ENCODE measurements at regions not wholly inside any gene's neighbourhood (a gene's known extent, or its start where the extent isn't known, plus 50 kb on each side); places are given as distances from the start of the nearest gene placed in this dataset.

DNA sequence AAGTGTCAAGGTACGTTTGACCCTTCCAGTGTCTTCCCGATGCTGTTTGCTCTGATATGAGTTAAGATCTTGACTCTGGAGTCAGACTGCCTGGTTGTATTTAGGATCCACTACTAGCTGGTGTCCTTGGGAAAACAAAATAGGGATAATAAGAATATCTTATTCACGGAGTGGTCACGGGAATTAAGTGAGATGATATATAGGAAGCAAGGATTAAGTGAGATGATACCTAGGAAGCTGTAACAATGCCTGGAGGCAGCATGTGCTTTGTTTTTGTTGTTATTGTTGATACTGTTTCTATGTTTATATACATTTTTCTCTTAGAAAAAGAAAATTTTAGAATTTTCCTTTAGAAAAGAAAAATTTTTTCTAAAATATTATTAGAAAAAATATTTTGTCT lies 87.0 kb downstream of the LYZL1 start:
- Histone ChIP-seq H3K9me3 (no peaks in the 10 kb centered on the region), H3K4me2 (no peak overlapping the region), H3K4me3 (no peak overlapping the region), H3K27ac (no peak overlapping the region), H3K4me1 (no peaks in the 10 kb centered on the region)
- 71% methylated on average over 4 of the region's 4 CpGs for WGBS (ENCODE audit: missing lambda C conversion rate)
- DNase-seq (ENCODE audit: low read depth in 1 of 2, low spot score in 1 of 2) (no peak), FAIRE-seq (no peak), ATAC-seq (no peak)
- no peak for TF ChIP-seq HOXA7 (CRISPR knock-in tag; IDR thresholded peaks at IDR 0.05)
- TF ChIP-seq, protein P1, sequence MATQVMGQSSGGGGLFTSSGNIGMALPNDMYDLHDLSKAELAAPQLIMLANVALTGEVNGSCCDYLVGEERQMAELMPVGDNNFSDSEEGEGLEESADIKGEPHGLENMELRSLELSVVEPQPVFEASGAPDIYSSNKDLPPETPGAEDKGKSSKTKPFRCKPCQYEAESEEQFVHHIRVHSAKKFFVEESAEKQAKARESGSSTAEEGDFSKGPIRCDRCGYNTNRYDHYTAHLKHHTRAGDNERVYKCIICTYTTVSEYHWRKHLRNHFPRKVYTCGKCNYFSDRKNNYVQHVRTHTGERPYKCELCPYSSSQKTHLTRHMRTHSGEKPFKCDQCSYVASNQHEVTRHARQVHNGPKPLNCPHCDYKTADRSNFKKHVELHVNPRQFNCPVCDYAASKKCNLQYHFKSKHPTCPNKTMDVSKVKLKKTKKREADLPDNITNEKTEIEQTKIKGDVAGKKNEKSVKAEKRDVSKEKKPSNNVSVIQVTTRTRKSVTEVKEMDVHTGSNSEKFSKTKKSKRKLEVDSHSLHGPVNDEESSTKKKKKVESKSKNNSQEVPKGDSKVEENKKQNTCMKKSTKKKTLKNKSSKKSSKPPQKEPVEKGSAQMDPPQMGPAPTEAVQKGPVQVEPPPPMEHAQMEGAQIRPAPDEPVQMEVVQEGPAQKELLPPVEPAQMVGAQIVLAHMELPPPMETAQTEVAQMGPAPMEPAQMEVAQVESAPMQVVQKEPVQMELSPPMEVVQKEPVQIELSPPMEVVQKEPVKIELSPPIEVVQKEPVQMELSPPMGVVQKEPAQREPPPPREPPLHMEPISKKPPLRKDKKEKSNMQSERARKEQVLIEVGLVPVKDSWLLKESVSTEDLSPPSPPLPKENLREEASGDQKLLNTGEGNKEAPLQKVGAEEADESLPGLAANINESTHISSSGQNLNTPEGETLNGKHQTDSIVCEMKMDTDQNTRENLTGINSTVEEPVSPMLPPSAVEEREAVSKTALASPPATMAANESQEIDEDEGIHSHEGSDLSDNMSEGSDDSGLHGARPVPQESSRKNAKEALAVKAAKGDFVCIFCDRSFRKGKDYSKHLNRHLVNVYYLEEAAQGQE (IDR thresholded peaks at IDR 0.05), result no peak
- no peak for TF ChIP-seq TFCP2L1 (CRISPR knock-in tag; IDR thresholded peaks at IDR 0.05)
- no peak for TF ChIP-seq EP300 (IDR thresholded peaks at IDR 0.05)
- TF ChIP-seq HOXB5 (CRISPR knock-in tag; IDR thresholded peaks at IDR 0.05), result no peak
- no peak for TF ChIP-seq ZC3H11A (IDR thresholded peaks at IDR 0.05)
- TF ChIP-seq ESRRA (IDR thresholded peaks at IDR 0.05; ENCODE audit: borderline replicate concordance, low read length), result no peak
- no peak for TF ChIP-seq E2F6 (IDR thresholded peaks at IDR 0.05; ENCODE audit: borderline replicate concordance, low read depth)
- no peak for TF ChIP-seq NPAS2 (CRISPR knock-in tag; IDR thresholded peaks at IDR 0.05; ENCODE audit: borderline replicate concordance)
- no peak for TF ChIP-seq KDM1A (IDR thresholded peaks at IDR 0.05; ENCODE audit: low read depth)
- POLR2A ChIA-PET, result no interaction called here
- CTCF ChIA-PET, result interaction anchor here (0.6 to 3.7 kb wide), 3 partner anchors 10 to 408 kb away, joined by 3 to 23 read pairs (median 13); no protein-coding TSS in a partner anchor

DNA sequence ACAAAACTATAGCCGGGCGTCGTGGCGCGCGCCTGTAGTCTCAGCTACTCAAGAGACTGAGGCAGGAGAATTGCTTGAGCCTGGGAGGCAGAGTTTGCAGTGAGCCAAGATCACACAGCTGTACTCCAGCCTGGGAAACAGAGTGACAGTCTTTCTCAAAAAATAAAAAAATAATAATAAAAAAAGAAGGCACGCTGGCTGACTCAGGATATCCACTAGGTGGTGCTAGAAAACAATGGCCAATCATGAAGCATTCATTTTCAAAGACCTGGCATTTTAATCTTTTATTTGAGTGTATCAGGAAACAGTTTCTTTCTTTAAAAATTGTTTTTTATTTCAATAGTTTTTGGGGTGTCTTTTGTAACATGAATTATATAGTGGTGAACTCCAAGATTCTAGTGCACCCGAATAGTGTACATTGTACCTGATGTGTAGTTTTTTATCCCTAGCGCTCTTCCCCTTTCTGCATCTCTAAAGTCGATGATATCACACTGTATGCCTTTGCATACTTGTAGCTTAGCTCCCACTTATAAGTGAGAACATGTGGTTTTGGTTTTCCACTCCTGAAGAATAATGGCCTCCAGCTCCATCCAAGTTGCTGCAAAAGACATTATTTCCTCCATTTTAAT lies 88.6 kb downstream of the LYZL1 start:
- Histone ChIP-seq H3K4me3 (no peak overlapping the region), H3K4me1 (no peaks in the 10 kb centered on the region), H3K27ac (no peak overlapping the region), H3K4me2 (no peak overlapping the region), H3K9me3 (no peaks in the 10 kb centered on the region)
- CTCF ChIA-PET, result interaction anchor here (0.6 to 3.7 kb wide), 13 partner anchors 9 to 749 kb away, joined by 3 to 23 read pairs (median 3); no protein-coding TSS in a partner anchor
- ATAC-seq (peak in 1 of 2 experiments; percentile 64; a peak in 2 of 6 replicates), DNase-seq (ENCODE audit: low read depth in 1 of 2, low spot score in 1 of 2) (peak; percentile 21 to 43), FAIRE-seq (no peak)
- POLR2A ChIA-PET, result no interaction called here
- 77% methylated on average over 9 of the region's 10 CpGs for WGBS (ENCODE audit: missing lambda C conversion rate)
- TF ChIP-seq RAD21 (conservative IDR thresholded peaks at IDR 0.05 in 1 of 2, IDR thresholded peaks at IDR 0.05 in 1 of 2) (peak; percentile 48 to 61; a peak in 4 of 5 replicates), E2F6 (IDR thresholded peaks at IDR 0.05; ENCODE audit: borderline replicate concordance, low read depth) (no peak), SMC3 (IDR thresholded peaks at IDR 0.05) (peak; percentile 47; the same call in 2 of the 3 replicates), EHMT2 (IDR thresholded peaks at IDR 0.05; ENCODE audit: low read depth) (no peak), ZNF302 (CRISPR knock-in tag; IDR thresholded peaks at IDR 0.05) (no peak)
- TF ChIP-seq, protein P2, sequence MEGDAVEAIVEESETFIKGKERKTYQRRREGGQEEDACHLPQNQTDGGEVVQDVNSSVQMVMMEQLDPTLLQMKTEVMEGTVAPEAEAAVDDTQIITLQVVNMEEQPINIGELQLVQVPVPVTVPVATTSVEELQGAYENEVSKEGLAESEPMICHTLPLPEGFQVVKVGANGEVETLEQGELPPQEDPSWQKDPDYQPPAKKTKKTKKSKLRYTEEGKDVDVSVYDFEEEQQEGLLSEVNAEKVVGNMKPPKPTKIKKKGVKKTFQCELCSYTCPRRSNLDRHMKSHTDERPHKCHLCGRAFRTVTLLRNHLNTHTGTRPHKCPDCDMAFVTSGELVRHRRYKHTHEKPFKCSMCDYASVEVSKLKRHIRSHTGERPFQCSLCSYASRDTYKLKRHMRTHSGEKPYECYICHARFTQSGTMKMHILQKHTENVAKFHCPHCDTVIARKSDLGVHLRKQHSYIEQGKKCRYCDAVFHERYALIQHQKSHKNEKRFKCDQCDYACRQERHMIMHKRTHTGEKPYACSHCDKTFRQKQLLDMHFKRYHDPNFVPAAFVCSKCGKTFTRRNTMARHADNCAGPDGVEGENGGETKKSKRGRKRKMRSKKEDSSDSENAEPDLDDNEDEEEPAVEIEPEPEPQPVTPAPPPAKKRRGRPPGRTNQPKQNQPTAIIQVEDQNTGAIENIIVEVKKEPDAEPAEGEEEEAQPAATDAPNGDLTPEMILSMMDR (IDR thresholded peaks at IDR 0.05), result peak; percentile 69
- TF ChIP-seq, protein P3, sequence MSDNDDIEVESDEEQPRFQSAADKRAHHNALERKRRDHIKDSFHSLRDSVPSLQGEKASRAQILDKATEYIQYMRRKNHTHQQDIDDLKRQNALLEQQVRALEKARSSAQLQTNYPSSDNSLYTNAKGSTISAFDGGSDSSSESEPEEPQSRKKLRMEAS (IDR thresholded peaks at IDR 0.05), result no peak

Data from A549 (cell line).